NCI-H82 treated with DMSO at 0.1 percent for 48 hours (cell line): ENCODE measurements at regions not wholly inside any gene's neighbourhood (a gene's known extent, or its start where the extent isn't known, plus 50 kb on each side); places are given as distances from the start of the nearest gene placed in this dataset.

Source experiments
- DNase-seq: peaks from one replicate; lab custom pipeline; 2025; ENCODE audit not compliant: unreplicated experiment; lab: John Stamatoyannopoulos, UW

DNA sequence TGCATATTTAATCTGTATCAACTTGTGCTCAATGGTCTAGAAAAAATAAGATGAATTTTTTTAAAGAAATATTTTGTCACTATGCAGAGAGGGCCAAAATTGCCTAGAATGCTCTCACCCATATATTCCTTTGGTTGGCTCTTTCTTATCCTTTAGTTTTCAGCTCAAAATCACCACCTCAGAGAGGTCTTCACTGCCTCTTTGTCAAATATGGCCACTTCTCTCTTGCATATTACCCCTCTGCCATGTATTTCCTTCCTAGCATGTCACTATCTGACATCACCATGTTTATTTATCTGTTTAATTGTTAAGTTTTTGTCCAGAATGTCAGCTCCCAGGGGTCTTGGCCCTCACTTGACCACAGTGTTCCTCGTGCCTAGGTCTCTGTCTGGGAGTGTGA, 535.2 kb upstream of the CDH2 start:
- no peak for DNase-seq

DNA sequence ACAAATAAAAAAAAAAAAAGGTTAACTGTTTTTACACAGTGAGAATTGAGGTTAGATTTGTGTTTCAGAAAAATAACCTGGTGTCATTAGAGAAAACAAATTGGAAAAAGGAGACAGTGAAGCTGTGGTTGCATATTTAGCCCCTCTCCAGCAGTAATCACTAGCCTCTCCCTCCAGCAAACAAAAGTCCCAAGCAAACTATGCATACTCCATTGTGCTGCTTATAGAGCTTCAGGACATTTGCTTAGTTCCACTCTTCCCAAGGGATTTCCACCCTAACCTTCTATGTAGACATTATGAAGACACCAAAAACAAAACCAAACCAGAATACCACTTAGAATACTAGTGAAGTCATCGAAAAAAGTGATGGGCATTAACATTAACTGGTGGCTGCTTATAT, 534.2 kb upstream of the CDH2 start:
- DNase-seq = no peak

DNA sequence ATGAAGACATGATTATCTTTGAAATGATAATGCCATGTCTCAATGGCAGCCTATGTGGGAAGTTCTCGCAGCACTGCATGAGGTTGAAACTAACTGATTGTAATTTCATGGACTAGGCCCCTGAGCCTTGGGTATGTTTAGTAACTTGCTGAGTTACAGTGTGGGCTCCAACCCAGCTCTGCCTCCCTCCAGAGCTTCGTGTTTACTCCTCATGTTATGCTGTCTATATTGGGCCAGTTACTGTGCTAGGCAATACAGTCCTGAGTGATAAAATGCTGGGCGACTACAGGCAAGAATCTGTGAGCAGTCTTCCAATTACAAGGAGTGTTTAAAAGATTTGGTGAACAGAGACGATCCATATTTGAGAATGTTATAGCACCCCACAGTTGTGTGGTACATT, 530.1 kb upstream of the CDH2 start:
- DNase-seq = no peak

DNA sequence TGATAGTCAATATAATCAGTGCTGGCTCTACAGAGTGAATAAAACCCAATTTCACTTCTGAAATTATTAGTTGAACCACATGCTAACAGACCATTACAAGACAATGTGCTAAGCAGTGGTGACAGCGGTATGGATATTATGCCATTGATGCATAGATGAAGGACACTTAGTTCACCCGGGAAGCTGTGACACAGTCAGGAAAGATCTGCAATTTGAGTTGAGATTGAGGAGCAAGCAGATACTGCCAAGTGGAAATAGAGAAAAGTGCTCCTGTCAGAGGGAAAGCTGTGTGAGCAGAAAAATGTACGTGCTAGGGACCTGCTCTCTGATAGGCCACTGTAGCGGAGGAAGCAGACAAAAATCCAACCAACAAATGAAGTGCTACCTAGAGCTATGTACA, 529.5 kb upstream of the CDH2 start:
- DNase-seq = no peak

GRCh38 chr18:28705482-28705881, 528.6 kb upstream of the CDH2 start:
- no peak for DNase-seq

- DNase-seq = no peak
These were observed 515.4 kb upstream of the CDH2 start for GRCh38 chr18:28692337-28692736.

DNA sequence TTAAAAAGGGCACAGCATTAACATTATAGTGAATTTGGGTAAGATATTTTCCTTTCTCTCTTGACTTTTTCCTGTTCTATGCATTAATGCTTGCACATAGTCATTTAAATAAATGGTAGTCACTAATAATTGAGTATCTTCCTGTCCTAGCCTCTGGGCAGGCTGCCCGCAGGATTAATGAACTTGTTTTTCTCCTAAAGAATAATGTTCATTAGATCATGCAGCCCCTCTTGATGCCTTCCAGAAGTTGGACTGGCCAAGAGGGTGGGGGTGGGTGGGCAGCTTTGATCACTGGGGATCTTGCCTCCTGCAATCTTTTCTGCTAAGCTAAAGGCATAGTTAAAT, 514.5 kb upstream of the CDH2 start:
- no peak for DNase-seq

DNA sequence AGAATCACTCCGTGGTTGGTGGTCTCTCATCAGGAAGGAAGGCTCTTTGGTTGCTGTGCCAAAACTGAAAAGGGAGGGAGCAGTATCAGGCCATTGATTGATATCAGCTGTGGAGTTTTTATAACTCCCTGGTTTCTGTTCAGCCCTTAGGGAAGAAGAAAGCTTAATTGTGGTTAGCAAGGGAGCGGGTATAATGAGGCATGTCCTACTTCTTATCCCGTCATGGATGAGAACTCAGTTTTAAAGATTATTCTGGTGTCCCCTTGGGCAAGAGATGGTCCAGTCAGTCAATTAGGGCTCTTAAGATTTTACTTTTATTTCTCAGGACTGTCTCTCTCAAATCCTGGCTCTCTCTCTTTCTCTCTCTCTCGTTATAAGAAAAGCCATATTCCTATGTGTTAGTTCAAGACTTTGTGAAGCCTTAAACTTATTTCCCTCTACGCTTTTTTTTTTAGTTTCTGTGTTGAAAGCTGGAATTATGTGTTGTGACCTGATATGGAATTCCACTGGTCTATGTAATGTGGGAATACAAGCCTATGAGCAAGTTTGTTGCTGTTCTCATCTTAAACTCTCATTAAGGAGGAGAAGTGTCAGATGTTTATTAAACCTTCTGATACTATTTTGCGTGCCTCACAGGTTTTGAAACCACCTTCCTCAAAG, 514.0 kb upstream of the CDH2 start:
- no peak for DNase-seq

GRCh38 chr18:28690100-28690499, 513.2 kb upstream of the CDH2 start:
- DNase-seq = no peak

DNA sequence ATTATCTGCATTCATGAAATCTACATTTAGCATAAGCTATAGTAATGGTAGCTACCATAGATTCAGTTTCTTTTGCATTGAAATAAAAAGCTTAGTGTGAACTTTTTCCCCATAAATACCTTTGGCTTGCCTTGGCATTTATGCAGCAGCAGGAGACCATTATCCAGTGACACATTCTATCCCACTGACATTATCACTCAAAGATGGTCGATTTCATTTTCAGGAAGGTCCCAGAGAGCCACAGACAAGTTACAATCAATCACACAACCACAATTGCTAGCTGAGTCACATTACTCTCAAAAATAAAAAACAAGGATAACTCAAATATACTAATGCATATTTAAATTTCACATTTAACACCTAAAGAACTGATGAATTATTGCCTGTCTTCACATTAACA, 512.7 kb upstream of the CDH2 start:
- no peak for DNase-seq

DNA sequence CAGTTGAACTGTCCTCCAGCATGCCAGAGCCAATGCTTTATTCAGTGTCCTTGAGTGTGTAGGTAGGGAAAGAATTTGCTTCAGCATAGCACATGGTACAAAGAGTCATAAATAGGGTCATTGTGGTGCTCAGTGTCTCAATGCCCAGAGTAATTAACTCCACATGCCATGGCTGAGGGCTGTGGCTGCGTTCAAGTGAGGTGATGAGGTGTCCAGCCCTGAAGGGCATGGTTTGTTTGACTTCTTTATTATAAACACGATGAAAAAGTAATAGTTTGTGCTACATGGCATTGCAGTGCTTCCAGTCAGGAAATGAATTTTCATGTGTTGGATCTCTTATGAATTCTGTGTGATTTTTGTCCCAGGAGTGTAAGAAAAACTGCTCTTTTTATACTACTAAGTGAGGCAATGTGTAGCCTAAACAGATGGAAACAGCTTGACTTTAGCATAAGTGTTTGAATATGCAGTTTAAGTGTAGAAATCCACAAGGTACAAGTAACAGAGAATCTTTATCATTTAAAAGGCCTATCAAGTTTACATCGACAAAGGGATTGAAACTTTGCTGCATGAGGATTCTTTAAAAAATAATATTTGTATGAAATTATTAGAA, 507.9 kb upstream of the CDH2 start:
- no peak for DNase-seq

DNA sequence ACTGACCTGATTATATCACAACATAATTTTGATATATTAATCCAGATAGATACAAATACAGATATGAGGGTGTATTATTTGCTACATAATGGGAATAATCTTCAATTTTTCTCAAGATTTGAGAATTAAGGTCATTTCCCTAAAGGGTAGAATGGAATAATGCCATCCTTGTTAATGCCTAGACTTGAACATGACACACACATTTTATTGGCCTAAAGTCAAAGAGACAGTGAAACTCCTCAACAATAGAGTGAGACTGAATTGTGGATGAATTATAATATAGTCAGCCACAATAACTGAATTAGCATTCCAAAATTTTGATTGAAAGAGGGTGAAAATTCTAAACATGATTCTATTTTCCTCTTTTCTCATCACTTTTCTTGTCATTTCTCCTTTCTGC, 506.0 kb upstream of the CDH2 start:
- no peak for DNase-seq

DNA sequence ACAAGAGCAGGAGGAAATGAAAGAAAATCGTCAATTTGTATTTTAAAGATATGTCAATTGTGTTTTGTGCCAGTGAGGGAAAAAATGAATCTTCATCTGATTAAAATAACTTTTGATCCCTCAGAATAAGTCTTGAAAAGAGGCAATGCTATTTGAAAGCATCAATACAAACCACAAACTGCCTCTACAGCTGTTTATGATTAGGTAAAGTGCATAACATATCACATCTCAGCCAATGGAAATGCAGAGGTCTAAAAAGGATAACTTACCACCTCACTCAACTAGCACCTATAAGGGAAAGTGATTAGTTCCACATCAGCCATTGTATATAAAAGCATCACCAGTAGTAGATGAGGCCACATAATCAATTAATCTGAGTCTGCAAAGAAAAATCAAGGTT, 492.2 kb upstream of the CDH2 start:
- no peak for DNase-seq

GRCh38 chr18:28666216-28666615, 489.3 kb upstream of the CDH2 start:
- DNase-seq = no peak

DNA sequence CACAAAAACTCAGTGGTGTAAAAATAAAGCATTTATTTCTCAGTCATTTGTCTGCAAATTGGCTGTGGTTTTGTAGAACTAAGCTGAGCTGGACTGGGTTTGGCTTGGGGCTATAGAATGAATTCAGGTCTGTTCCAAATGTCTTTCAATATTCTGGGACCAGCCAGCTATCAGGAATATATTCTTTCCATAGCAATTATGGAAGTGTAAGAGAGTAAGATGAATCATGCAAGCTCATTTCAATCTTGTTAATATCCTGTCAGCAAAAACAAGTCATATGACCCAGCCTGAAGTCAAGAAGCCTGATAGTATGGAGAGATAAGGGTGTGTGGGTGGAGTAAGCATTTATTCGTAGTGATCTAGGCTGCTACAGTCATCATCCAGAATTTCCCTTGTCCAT, 481.0 kb upstream of the CDH2 start:
- DNase-seq = no peak

DNA sequence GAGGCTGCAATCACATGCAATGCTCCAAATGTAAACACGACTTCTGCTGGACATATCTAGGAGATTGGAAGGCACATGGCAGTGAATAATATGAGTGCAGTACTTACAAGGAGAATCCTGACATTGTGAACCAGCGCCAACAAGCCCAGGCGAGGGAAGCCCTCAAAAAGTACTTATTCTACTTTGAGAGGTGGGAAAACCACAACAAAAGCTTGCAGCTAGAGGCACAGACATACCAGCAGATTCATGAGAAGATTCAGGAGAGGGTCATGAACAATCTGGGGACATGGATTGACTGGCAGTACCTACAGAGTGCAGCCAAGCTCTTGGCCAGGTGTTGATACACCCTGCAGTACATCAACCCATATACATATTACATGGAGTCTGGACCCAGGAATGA, 475.7 kb upstream of the CDH2 start:
- no peak for DNase-seq

DNA sequence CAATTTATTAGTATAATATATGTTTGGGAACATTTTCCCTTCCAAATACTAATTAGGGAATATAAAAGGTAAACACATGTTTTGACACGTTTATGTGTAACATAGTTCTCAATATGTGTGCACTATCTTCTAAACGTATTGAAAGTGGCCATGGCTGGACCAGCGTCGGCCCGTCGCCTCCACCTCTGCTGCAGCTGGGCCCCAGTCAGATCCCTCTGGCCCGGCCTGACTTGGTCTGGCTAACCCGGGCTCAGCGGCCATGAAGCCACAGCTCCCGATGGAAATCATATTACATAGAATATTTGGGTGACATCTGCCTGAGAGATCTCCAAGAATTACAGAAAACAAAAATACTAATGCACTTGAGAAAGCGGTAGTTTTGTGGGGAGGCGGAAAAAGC, 474.4 kb upstream of the CDH2 start:
- DNase-seq = no peak

GRCh38 chr18:28650860-28651259, 473.9 kb upstream of the CDH2 start:
- DNase-seq = no peak

DNA sequence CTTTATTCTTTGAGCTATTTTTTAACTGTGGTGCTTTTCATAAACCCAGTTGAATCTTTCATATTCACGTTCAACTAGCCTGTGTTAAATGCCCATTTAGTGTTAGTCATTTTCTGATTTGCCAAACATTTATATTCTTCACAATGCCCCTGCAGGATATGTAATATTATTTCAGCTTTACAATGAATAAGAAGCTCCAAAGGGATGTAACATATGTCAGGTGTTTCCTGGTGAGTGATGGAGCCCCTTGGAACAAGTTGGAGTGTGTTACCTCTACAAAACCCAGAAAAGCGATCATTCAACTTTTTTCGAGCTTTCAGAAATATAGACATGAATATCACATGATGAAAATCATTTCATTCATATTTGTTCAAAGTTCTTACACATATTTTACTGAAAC, 471.0 kb upstream of the CDH2 start:
- DNase-seq = no peak

DNA sequence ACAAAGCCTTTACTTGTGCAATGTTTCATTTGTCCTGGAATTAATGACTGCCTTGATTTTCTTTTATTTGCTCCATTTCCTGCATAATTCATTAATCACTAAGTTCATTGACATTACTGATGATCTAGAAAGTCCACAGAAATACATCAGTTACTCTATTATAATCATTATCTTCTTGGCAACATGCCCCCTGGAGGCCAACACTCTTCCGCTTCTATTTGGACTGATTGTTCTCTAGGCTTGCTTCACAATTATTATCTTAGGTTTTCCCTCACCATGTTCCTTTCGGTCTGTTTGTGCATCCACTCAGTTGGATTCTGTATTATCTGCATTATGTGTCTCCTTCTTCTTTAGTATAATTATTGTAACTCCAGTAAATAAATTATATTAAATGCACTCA, 461.0 kb upstream of the CDH2 start:
- DNase-seq = no peak

GRCh38 chr18:28635530-28635929, 458.6 kb upstream of the CDH2 start:
- no peak for DNase-seq

DNA sequence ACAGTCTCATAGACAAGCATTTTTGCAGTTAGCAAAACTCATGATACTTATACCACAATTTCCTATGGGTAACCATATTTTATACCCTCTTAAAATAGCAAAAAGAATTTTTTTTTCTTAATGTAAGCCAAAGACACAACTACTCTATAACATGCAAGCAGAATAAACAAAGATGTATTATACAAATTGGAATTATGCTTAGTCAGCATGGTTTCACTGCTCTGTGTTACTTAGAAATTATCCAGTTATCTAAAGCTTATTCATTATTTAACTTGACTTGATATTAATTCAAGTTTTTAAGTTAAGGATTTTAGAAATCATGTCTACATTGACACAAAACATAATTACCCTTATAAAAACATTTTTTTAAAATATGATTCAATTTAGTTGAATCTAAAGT, 449.8 kb upstream of the CDH2 start:
- DNase-seq = no peak

- DNase-seq = no peak
These were observed 431.1 kb upstream of the CDH2 start for GRCh38 chr18:28607991-28608390.
